ENCODE measurements at regions not wholly inside any gene's neighbourhood (a gene's known extent, or its start where the extent isn't known, plus 50 kb on each side); places are given as distances from the start of the nearest gene placed in this dataset.

DNA sequence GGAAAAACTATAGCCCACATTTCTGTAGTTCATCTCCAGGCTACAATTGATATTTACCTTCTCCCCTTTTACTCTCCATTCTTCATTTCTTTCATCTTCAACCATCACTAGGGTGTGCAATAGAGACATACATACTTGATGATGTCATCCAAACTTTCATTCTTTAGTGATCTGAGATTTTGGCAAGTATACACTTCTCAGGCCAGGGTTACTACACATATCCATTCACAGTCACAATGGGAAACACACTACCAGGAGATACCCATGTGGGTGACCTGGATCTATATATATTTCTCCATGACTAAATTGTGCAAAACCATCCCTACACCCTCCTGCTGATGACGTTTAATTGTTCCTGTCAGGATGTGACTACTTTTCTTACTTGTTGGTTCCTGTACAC lies 769.5 kb upstream of the DPPA4 start:
- no peak for DNase-seq (ENCODE audit: low read depth)

DNA sequence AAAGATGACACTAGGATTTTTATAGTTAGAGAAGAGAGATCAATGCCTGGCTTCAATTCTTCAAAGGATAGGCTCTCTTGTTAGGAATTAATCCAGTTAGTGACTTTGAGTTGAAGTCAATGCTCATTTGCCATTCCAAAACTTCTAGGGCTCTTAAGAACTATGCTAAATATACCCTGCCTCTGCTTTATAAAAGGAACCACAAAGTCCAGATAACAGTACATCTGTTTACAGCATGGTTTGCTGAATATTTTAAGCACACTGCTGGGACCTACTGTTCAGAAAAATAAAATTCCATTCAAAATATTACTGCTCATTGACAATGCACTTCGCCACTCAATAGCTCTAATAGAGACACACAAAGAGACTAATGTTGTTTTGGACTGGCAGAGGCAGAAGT lies 786.6 kb upstream of the DPPA4 start:
- no peak for DNase-seq (ENCODE audit: low read depth)

DNA sequence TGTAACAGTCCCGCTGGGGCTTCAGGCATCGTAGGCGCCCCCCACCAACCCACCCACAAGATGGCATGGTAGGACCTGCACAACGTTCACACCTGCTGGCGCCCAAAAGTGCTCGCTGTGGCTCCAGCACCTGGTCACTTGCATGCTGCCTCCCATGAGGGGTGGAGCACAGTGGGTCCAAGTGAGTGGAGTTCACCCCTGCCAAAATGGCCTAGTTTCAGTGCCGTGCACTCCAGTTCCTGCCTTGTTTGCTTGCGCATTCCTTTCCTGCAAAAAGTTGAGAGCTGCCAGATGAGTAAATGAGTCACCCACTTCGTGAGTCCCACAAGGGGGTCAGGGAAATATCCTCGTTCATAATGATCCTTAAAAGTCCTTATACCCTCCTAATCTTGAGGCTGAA lies 788.7 kb upstream of the DPPA4 start:
- DNase-seq (ENCODE audit: low read depth) = no peak

DNA sequence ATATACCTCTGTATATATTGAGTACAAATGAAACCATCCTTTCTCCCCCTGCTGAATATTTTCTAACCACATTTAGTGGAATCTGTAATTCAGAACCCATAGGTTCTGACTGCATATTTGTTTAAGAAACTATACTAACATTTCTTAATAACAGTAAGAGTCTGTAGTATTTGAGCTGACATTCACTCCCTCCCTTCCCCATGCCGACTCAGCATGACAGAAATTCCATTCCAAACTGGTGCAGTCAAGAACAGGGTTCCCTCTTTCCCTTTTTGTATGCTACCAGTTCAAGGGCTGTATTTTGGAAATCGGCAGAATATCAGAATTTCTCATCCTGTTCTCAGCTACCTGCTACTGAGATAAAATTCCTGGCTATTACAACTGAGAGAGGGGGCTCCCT lies 796.6 kb upstream of the DPPA4 start:
- no peak for DNase-seq (ENCODE audit: low read depth)

DNA sequence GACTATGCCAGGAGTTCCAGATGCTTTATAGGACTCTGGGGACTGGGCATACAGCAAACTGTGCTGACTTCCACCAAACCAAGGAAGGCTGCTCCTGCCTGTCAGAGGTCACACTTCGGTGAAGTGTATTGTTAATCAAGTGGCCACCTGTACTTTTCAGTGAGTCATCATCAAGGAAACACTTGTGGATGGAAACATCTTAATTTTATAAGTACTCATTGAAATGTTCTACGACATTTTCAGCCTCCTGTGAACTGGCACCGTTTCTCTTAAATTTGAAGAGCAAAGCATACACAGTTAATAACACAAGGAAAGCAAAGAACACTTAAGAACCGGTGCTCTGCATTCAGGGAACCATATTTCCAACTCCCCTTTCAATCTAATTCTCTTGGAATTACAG lies 801.7 kb upstream of the DPPA4 start:
- DNase-seq (ENCODE audit: low read depth) = no peak

DNA sequence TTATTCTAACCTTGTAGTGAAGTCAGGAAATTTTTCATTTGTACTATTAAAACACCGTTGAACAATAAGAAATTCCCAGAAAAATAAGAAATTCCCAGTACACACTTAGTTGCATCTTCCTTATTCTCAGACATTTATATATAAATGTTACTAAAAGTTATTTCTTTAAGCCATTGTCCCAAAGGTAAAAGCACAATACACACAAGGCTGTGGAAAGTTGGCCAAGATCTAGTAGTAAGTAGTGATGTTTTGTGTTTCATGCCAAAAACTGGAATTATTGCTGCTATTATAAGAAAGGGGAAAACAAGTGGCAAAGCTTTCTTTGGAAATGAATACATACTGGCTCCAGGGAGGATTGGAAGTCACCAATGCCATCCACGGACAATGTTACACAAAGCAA lies 802.5 kb upstream of the DPPA4 start:
- no peak for DNase-seq (ENCODE audit: low read depth)

DNA sequence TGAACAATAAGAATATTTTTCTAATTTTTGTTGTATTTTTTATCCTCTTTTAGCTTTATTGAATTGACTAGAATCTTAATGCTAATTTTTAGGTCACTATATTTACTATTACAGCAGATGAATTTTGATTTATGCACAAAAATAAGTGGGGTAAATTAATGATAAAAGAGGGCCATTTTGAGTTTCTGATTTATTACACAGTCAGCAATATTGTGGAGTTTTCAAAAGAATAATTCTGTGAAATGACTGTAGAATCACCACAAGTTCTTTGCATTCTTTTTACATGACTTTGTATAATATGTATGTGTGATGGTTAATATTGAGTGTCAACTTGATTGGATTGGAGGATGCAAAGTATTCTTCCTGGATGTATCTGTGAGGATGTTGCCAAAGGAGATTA lies 812.4 kb upstream of the DPPA4 start:
- DNase-seq (ENCODE audit: low read depth) = no peak

DNA sequence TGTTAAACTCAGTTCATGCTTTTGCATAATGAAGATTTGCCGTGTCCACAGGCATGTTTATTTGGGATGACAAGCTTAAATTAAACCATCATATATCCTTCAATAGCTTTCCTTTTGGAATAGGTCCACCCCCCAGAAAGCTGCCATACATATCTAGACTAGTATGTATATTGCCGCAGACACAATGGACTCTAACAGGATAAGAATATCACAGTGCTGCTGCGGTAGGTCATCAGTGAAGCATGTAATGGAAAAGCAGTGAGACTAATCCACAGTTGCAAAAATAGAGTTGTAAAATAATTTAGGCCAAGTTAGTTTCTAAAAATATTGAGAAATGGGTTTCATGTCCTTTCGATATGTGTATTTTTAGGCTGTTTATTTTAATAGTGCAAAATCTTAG lies 819.9 kb upstream of the DPPA4 start:
- DNase-seq (ENCODE audit: low read depth) = no peak

DNA sequence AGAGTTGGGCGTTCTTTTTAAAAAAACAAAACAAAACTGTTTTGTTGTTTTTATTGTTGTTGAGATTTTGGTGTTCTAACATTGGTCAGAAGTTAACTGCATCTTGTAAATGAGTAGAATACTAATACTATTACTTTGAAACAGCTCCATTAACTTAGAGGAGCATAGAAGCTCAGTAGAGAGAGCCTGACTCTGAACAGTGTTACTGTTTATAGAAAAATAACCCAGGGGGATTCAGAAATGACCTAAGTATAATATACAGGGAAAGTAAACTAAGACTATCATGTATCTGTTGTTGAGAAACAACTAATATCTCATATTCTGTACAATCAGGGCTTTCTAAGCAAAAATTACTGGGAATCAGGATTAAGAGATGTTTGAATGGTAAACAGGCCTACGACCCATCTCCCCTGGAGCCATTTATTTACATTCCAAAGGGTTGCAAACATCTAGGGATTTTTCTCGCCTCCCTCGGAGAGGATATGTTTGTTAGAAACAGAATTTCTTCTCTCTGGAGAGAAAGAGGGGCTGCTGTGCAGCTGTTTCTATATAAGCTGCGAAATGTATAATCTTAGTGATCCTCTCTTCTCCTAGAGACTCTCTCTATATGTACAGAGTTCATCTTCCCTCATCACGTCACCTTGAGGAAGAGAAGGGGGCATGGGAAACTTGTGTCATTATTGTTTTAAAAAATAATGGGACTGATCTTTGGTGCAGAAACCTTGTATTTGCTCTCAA lies 827.5 kb upstream of the DPPA4 start:
- DNase-seq (ENCODE audit: low read depth) = no peak

DNA sequence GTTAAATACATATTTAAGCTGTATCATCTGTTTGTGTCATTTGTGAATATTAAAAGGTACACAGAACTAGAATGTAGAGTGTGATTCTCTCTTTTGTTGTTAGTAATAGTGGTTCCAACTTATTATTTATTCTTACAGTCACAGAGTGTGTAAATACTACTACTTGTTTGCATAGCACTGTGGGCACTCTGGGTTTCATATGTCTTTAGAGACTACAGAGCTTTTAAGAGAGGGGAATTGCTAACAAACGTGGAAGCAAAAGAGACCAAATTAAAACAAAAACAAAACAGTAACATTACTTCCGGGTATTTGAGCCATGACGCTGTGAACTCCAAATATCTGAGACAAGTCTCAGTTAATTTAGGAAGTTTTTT lies 828.0 kb upstream of the DPPA4 start:
- no peak for DNase-seq (ENCODE audit: low read depth)

DNA sequence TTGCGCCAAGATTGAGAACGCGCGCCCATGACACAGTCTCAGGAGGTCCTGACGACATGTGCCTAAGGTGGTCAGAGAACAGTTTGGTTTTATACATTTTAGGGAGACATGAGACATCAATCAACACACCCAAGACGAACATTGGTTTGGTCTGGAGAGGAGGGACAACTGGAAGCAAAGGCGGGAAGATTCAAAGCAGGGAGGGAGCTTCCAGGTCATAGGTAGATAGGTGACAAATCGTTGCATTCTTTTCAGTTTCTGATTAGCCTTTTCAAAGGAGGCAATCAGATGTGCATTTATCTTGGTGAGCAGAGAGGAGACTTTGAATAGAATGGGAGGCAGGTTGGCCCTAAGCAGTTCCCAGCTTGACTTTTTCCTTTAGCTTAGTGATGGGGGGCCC lies 828.4 kb upstream of the DPPA4 start:
- DNase-seq (ENCODE audit: low read depth) = no peak

DNA sequence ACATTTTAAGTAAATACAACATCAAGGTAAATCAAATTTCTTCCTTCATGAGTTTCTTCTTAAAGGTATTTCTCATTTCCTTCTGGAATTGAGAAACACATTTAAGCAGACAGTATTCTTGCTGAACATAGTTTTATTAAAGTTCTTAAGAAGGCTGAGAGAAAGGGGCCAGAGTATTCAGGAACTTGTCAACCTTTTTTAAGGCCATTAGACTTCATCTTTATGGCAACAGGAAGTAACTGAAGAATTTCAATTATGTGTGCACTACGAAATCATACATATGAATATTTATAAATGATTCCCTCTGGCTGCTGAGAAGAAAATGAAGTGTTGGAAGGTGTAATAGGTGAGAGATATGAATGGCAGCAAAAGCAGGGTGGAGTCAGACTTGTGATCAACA lies 829.4 kb upstream of the DPPA4 start:
- DNase-seq (ENCODE audit: low read depth) = no peak

DNA sequence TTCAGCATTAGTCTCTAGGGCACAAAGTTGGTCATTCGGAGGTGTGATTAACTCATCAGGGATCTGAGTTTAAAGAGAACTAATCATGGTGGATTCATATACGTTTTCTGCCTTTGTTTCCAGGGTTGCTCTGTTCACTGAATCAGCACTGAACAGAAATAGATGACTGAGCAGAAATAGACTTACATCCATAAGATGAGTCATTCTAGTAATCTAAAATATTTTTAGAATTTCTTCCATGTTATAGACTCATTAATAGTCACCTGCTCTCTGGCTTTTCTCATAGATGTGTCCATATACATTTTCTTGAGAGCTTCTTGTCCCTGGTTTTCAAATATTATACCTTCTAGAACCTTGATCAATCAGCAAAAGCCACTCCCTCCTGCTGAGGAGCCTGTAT lies 837.6 kb upstream of the DPPA4 start:
- no peak for DNase-seq (ENCODE audit: low read depth)

DNA sequence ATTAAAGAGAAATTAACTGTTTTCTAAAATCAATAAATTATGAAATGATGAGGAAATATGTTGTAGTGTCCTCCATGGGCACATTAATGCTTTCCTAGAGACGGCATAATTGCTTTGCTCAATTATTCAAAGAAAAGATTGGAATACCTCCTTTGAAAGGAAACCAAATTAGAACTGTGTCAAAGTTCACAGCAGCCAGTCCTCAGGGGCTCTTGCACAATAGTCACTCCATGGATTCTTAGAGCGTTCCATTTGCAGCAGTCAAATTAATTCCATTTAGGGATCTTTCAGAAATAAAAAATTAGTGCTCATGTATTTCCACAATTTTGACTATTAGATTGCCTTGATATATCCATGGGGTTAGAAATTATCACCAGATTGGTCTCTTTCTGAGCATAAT lies 841.6 kb upstream of the DPPA4 start:
- DNase-seq (ENCODE audit: low read depth) = no peak

DNA sequence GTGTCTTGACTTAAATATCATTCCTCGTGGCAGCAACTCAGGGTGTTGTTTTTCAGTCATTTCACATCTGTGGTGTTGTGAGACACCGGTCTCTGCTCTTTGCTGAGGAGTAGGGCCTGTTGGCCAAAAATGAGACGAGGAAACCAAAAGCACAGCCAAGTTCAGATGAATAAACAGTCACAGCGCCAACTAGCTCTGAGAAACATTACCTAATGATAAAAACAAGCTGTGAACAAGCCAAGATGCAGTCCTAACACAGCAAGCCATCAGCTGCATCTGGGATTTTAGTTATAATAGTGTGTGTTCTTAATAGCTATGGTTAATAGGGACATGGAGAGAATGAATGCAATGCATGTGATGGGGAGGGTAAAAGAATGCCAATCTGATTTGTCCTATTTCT lies 843.4 kb upstream of the DPPA4 start:
- no peak for DNase-seq (ENCODE audit: low read depth)

DNA sequence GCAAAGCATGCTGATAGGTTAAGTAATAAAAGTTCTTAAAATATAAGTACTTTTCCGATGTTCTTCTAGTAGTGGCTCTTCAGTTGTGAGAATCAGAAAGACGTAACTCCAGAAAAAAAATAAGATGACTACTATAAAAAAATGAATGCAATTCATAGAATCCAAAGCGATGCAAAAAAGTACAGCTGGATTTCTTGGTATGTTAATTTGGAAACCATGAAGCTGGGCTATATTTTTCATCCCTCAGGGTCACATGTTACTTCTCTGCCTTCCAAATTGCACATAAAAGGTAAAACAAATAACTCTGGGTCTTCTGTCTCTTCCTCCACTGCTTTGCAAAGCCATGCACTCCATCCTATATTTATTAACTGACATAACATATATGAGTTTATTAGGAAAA lies 843.9 kb upstream of the DPPA4 start:
- no peak for DNase-seq (ENCODE audit: low read depth)

DNA sequence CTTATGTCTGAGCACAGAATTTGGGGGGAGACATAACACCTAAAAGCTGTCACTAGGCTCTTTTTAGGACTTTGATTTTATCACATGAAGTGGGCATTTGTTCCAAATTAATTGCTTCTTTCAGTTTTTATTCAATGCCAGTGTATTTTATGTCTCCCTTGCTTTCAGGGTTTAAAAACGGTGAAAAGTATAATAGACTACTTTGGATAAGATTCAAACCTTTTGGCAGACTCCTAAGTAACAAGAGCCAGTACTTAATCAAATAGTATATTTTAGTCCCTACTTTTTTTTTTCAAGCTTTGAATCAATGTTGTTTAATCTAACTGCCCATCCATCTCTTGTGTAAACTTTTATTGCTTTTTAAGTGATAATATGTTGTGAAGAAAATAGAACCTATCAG lies 847.2 kb upstream of the DPPA4 start:
- DNase-seq (ENCODE audit: low read depth) = no peak

DNA sequence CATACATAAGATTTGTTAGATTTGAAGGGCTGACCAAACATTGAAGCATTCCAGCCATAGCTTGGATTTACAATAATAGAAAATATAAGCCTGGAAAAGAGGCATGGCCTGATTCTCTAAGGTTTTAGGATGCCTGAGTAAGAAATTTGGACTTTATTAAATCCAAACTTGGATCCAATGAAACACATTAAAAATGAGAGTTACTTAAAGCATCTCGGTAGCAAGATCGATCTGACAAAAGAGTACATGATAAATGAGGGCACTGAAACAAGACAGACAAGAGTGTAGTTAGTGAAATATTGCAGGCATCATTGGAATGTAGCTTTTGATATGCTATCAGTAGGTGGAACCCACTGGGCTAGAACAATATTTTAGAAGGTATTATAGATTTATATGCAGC lies 855.7 kb upstream of the DPPA4 start:
- no peak for DNase-seq (ENCODE audit: low read depth)

DNA sequence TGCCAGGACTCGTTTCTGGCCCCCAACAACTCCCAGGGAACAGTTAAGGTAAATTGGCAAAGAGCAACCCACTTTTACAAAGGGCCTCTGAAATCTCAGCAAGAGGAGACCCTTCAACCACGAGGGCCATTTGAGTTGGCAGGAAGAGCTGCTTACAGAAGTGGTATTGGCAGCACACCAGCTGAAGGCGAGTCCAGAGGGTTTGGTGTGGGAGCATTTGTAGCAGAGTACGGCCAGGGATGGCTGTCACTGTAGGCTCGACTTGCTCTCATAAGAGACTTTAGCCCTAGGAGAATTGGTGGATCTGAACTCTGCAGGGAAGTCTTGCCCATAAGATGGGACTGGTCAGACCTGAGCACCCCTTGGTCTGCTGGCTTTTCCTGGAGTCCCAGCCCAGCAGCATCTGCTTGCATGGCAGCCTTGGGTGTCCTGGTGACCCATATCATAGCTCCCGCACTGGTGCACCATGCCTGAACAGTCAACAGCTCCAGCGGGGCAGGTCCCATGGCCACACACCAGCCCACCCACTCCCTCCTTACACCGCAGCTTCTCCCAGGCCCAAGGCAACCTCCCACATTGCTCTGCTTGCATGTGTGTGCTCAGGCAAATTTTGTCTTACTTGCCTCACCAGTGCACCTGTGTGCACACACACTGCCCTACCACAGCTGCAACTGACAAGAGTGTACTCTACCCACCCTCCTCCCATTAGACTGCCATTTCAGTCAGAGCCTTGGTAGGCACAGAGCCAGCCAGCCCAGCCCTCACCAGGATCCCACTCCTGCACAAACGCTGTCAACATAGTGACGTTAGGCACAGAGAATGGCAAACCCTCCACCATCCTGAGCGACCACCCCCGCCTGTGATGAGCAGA lies 861.6 kb upstream of the DPPA4 start:
- no peak for DNase-seq (ENCODE audit: low read depth)

DNA sequence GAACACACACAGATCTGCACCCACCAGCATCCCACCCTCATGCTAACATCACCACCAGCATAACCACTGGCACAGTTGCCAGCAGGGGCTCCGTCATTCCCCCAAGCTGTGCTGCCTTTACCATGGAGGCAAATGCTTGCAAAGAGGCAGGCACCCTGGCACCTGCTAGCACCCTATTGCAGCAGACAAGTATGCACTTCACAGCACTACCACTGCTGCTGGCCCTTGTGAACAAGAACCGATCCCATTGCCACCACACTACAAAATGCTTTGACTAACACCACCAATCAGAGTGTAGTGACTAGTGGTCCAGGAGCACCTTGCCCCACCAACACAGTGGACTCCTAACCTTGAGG lies 862.2 kb upstream of the DPPA4 start:
- no peak for DNase-seq (ENCODE audit: low read depth)

DNA sequence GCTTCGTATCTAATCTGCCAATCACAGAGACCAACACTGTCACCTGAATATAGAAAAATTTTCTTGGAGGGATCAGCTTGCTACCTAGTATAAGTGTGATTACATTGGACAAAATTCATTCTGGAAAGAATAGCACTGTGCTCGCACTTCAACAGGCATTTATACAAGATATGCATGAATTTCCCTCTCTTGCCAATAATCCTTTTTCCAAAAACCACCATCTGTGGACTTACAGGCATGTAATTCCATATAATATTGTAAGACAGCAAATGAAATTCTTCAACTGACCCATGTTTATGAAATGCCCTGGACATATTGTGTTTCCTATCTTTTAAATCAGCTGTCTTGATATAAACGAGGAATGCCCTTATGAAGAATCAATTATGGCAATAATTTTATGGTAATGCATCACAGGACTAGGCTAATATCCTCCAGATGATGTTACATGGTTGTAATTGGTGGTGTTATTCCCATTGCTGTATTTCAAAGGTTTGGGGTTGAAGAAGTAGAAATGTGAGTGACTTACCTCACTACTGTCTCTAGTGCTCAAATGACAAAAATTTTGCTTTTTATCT lies 861.4 kb upstream of the NECTIN3 start:
- DNase-seq (ENCODE audit: low read depth) = no peak

DNA sequence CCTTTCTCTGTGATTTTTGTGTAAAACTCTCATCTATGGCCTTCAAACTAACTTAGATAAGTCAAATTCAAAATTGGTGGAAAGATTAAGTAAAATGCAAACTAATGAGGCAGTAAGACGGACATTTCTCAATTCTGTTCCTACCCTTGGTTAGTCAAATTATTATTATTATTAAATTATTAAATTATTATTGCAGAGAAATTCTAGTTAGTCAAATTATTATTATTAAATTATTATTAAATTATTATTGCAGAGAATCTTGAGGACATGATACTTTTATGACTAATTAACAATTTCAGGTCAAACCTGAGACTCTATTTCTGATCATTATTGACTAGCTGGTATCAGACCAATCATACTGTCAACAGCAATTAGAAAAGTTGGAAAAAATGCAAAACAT lies 845.0 kb upstream of the NECTIN3 start:
- no peak for DNase-seq (ENCODE audit: low read depth)

DNA sequence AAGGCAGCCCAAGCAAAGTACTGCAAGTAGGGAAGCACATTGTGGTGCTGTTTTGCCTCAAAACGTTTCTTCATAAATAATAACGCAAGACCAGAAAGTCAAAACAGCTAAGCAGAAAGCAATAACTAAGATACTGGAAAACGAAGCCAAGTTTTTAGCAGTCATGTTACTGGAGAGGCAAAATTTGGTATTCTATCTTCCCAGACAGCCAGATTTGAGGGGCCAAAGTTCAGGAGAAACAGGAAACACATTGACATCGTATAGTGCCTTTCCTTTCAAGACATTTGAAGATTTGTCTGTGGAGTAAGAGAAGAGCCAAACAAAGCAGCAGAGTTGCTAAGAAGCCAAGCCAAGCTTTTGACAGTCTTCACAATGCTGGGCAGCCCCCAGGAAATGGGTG lies 843.6 kb upstream of the NECTIN3 start:
- DNase-seq (ENCODE audit: low read depth) = no peak

DNA sequence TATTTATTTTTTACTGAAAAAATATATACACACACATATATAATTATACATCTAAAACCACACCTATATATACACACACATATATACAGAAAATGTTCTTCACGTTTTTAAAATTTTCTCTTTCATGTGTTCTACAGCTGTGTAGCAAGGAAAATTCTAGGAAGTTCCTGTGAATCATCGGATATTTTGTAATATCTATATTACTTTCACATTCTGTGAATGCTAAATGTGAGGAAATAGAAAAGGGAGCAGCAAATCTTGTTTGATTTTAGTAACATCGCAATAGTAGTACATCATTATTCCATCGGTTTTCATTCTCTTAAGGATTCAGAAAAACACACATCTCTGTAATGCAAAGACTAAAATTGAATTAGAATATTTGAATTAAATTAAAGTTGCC lies 836.8 kb upstream of the NECTIN3 start:
- DNase-seq (ENCODE audit: low read depth) = no peak
